Panc1 (cell line): ENCODE measurements at regions not wholly inside any gene's neighbourhood (a gene's known extent, or its start where the extent isn't known, plus 50 kb on each side); places are given as distances from the start of the nearest gene placed in this dataset.

Source experiments
- ATAC-seq: fragments of 200-7000 bp; cut with Tn5 transposase; 2 replicates; pipeline ENCODE4 v1.9.1; 2020; ENCODE audit warnings: mild to moderate bottlenecking, moderate library complexity
- BruUV-seq: library from RNA; stranded (reverse); fragments of 400-500 nt; replicated peaks from 2 replicates; lab custom pipeline; 2021; lab: Mats Ljungman, UMichigan
- CTCF ChIA-PET: fragments of 300-600 bp; sonication (Branson Sonifier 250); formaldehyde crosslinking; loops from one replicate; lab custom pipeline; 2022; ENCODE audit warnings: antibody characterized with exemption; lab: Charles Lee
- POLR2A ChIA-PET: fragments of 300-600 bp; sonication (Branson Sonifier 250); formaldehyde crosslinking; loops from one replicate; lab custom pipeline; 2022; ENCODE audit warnings: antibody characterized with exemption; lab: Charles Lee
- DNase-seq: peaks from one replicate; pipeline ENCODE4 v3.0.0-alpha.2; 2010; ENCODE audit warnings: low read depth, low spot score
- H3K27ac ChIP-seq: 2 replicates; pipeline ENCODE4 v1.5.1; 2011; ENCODE audit warnings: mild to moderate bottlenecking, low read length, inconsistent platforms
- H3K27me3 ChIP-seq: fragments of 200-500 bp; sonication (Bioruptor generic); 2 replicates; pipeline ENCODE4 v1.6.0; 2014; ENCODE audit warnings: low read length, inconsistent platforms; ENCODE audit not compliant: control insufficient read depth, insufficient read depth
- H3K36me3 ChIP-seq: fragments of 200-500 bp; sonication (Bioruptor generic); 2 replicates; pipeline ENCODE4 v1.5.1; 2014; ENCODE audit warnings: inconsistent platforms, mild to moderate bottlenecking, low read length, moderate library complexity; ENCODE audit not compliant: control insufficient read depth, insufficient read depth
- H3K4me1 ChIP-seq: 2 replicates; pipeline ENCODE4 v1.5.1; 2011; ENCODE audit warnings: inconsistent platforms, mild to moderate bottlenecking, low read length, moderate library complexity; ENCODE audit not compliant: control insufficient read depth, insufficient read depth
- H3K4me3 ChIP-seq, 2 experiments: 2 replicates each; pipeline ENCODE4 v1.5.1; 2011 to 2012; ENCODE audit warnings: low read depth in 2 of 2, low read length in 2 of 2, mild to moderate bottlenecking in 2 of 2, inconsistent platforms in 1 of 2, moderate library complexity in 1 of 2
- H3K9me3 ChIP-seq: fragments of 200-500 bp; sonication (Bioruptor generic); 2 replicates; pipeline ENCODE4 v1.5.1; 2014; ENCODE audit warnings: low read depth, mild to moderate bottlenecking, inconsistent platforms, low read length, moderate library complexity; ENCODE audit not compliant: control insufficient read depth, insufficient read depth
- POLR2AphosphoS5 ChIP-seq: IDR thresholded peaks from 2 replicates; pipeline ENCODE4 v1.6.1; 2012; ENCODE audit warnings: mild to moderate bottlenecking, low read depth, low read length, moderate library complexity
- SIN3A ChIP-seq: IDR thresholded peaks from 2 replicates; pipeline ENCODE4 v1.6.1; 2012; ENCODE audit warnings: low read depth, mild to moderate bottlenecking, low read length, moderate library complexity, borderline replicate concordance; ENCODE audit not compliant: insufficient read depth
- TCF7L2 ChIP-seq: IDR thresholded peaks from 2 replicates; pipeline ENCODE4 v1.6.1; 2011; ENCODE audit warnings: mild to moderate bottlenecking, low read depth, low read length, inconsistent platforms
- in situ Hi-C: cut with HindIII; loops from 2 replicates; pipeline ENCODE4 v1.10.0; 2016; ENCODE audit warnings: low sequenced_read_pairs, low pct_unique_long_range_greater_than_20kb
- intact Hi-C: fragments of 100-400 bp; cut with micrococcal nuclease; formaldehyde crosslinking; loops from one replicate; pipeline ENCODE4 v1.10.0; 2022; ENCODE audit not compliant: unreplicated experiment
- TF ChIP-seq, protein P1 (sequence below), 2 experiments: IDR thresholded peaks; 2 replicates each; pipeline ENCODE4 v1.6.1; 2011 to 2012; ENCODE audit warnings: low read depth in 2 of 2, control low read depth in 1 of 2, low read length in 1 of 2, mild to moderate bottlenecking in 1 of 2, moderate library complexity in 1 of 2; ENCODE audit not compliant: insufficient read depth in 1 of 2
- TF ChIP-seq, protein P2 (sequence below): fragments of 450-650 bp; IDR thresholded peaks from 2 replicates; pipeline ENCODE4 v1.5.1; 2017; ENCODE audit warnings: mild to moderate bottlenecking

DNA sequence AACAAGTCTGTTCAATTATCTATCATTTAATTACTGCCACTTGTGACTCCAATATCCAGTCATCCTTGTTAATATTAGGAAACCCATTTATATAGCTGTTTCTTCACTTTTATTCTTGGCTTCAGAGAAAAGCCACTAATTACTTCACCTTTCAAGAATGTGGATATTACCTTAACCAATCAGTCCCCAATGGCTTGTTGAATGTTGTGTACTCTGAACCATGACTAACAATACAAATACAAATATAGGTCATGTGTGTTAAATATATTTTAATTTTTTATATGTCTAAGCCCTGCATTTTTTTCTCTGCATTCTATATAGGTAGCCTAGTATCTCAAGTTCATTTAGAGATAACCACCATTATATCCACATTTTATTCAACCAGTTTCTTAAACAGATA is 1513.4 kb upstream of the AGA start:
- POLR2A ChIA-PET: no interaction called here
- DNase-seq (no peak), ATAC-seq (no peak)
- intact Hi-C loops: no loop called here
- no peak overlapping the region for H3K27ac ChIP-seq
- H3K27me3 ChIP-seq: no peaks in the 10 kb centered on the region
- no peaks in the 10 kb centered on the region for H3K36me3 ChIP-seq
- no TSS peak for BruUV-seq
- CTCF ChIA-PET: no interaction called here
- TF ChIP-seq, protein P1, sequence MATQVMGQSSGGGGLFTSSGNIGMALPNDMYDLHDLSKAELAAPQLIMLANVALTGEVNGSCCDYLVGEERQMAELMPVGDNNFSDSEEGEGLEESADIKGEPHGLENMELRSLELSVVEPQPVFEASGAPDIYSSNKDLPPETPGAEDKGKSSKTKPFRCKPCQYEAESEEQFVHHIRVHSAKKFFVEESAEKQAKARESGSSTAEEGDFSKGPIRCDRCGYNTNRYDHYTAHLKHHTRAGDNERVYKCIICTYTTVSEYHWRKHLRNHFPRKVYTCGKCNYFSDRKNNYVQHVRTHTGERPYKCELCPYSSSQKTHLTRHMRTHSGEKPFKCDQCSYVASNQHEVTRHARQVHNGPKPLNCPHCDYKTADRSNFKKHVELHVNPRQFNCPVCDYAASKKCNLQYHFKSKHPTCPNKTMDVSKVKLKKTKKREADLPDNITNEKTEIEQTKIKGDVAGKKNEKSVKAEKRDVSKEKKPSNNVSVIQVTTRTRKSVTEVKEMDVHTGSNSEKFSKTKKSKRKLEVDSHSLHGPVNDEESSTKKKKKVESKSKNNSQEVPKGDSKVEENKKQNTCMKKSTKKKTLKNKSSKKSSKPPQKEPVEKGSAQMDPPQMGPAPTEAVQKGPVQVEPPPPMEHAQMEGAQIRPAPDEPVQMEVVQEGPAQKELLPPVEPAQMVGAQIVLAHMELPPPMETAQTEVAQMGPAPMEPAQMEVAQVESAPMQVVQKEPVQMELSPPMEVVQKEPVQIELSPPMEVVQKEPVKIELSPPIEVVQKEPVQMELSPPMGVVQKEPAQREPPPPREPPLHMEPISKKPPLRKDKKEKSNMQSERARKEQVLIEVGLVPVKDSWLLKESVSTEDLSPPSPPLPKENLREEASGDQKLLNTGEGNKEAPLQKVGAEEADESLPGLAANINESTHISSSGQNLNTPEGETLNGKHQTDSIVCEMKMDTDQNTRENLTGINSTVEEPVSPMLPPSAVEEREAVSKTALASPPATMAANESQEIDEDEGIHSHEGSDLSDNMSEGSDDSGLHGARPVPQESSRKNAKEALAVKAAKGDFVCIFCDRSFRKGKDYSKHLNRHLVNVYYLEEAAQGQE (IDR thresholded peaks at IDR 0.05; ENCODE audit: insufficient read depth in 1 of 2, low read depth in 2 of 2, low read length in 1 of 2): no peak
- no peak for TF ChIP-seq POLR2AphosphoS5
- no peak for TF ChIP-seq TCF7L2
- TF ChIP-seq SIN3A: no peak
- TF ChIP-seq, protein P2, sequence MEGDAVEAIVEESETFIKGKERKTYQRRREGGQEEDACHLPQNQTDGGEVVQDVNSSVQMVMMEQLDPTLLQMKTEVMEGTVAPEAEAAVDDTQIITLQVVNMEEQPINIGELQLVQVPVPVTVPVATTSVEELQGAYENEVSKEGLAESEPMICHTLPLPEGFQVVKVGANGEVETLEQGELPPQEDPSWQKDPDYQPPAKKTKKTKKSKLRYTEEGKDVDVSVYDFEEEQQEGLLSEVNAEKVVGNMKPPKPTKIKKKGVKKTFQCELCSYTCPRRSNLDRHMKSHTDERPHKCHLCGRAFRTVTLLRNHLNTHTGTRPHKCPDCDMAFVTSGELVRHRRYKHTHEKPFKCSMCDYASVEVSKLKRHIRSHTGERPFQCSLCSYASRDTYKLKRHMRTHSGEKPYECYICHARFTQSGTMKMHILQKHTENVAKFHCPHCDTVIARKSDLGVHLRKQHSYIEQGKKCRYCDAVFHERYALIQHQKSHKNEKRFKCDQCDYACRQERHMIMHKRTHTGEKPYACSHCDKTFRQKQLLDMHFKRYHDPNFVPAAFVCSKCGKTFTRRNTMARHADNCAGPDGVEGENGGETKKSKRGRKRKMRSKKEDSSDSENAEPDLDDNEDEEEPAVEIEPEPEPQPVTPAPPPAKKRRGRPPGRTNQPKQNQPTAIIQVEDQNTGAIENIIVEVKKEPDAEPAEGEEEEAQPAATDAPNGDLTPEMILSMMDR: no peak
- no peaks in the 10 kb centered on the region for H3K4me1 ChIP-seq
- in situ Hi-C loops: no loop called here
- no peaks in the 10 kb centered on the region for H3K9me3 ChIP-seq
- no peak overlapping the region for H3K4me3 ChIP-seq

GRCh38 chr4:178958725-178959440 is 1516.6 kb upstream of the AGA start:
- no peak for TF ChIP-seq SIN3A
- TF ChIP-seq, protein P2: no peak
- TF ChIP-seq, protein P1 (IDR thresholded peaks at IDR 0.05; ENCODE audit: insufficient read depth in 1 of 2, low read depth in 2 of 2, low read length in 1 of 2): no peak
- TF ChIP-seq TCF7L2: no peak
- TF ChIP-seq POLR2AphosphoS5: no peak
- in situ Hi-C loops: no loop called here
- DNase-seq: no peak
- no TSS peak for BruUV-seq
- Histone ChIP-seq H3K4me3 (no peak overlapping the region), H3K27me3 (no peaks in the 10 kb centered on the region), H3K9me3 (no peaks in the 10 kb centered on the region), H3K27ac (no peak overlapping the region), H3K36me3 (no peaks in the 10 kb centered on the region), H3K4me1 (no peaks in the 10 kb centered on the region)
- no peak for ATAC-seq
- ChIA-PET POLR2A (no interaction called here), CTCF (interaction anchor here (0.6 kb wide), 1 partner anchor 190 kb away, joined by 3 read pairs; no protein-coding TSS in a partner anchor)
- intact Hi-C loops: no loop called here
